BE2C (cell line): ENCODE measurements at regions not wholly inside any gene's neighbourhood (a gene's known extent, or its start where the extent isn't known, plus 50 kb on each side); places are given as distances from the start of the nearest gene placed in this dataset.
"Not testable (repeated sequence)": the region's sequence is repeated elsewhere in the genome, so short reads cannot be mapped to it uniquely, and the experiment has no call there.

Experiments used
- DNase-seq: peaks from one replicate; pipeline ENCODE4 v3.0.0-alpha.2; 2020
- H3K27me3 ChIP-seq: fragments of 250-450 bp; sonication (Bioruptor Pico); 2 replicates; pipeline ENCODE4 v1.5.1; 2020; ENCODE audit warnings: mild to moderate bottlenecking
- H3K36me3 ChIP-seq: fragments of 250-450 bp; sonication (Bioruptor Pico); 2 replicates; pipeline ENCODE4 v1.5.1; 2020; ENCODE audit warnings: mild to moderate bottlenecking
- H3K4me1 ChIP-seq: fragments of 250-450 bp; sonication (Bioruptor Pico); 2 replicates; pipeline ENCODE4 v1.5.1; 2020
- H3K4me3 ChIP-seq: 2 replicates; pipeline ENCODE4 v1.5.1; 2011; ENCODE audit warnings: low read depth, low read length
- H3K9me3 ChIP-seq: fragments of 250-450 bp; sonication (Bioruptor Pico); 2 replicates; pipeline ENCODE4 v1.5.1; 2020
- CTCF ChIP-seq: IDR thresholded peaks from 2 replicates; pipeline ENCODE4 v1.5.1; 2012; ENCODE audit warnings: mild to moderate bottlenecking, low read depth, low read length

DNA sequence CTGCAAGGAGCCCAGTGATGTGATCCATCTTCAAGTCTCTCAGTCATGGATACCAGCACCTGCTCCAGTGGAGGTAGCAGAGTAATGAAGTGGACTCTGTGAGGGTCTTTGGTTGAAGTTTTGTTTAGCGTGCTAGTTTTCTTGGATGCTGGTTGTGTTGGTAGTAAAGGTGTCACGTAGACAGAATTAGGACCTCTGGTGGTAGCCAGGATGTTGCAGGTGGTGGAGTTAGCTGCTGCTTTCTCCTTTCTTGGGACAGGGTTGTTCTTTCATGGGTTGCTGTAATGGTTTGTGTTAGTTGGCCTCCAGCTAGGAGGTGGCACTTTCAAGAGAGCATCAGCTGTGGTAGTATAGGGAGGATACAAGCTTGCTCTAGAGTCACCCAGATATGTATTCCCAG lies 125.2 kb downstream of the ANXA2 start:
- no peak for TF ChIP-seq CTCF
- no peak overlapping the region for H3K4me3 ChIP-seq
- no peaks in the 10 kb centered on the region for H3K9me3 ChIP-seq
- peaks cover 27% of the 10 kb centered on the region for H3K27me3 ChIP-seq
- no peaks in the 10 kb centered on the region for H3K4me1 ChIP-seq
- DNase-seq, result no peak
- no peaks in the 10 kb centered on the region for H3K36me3 ChIP-seq

DNA sequence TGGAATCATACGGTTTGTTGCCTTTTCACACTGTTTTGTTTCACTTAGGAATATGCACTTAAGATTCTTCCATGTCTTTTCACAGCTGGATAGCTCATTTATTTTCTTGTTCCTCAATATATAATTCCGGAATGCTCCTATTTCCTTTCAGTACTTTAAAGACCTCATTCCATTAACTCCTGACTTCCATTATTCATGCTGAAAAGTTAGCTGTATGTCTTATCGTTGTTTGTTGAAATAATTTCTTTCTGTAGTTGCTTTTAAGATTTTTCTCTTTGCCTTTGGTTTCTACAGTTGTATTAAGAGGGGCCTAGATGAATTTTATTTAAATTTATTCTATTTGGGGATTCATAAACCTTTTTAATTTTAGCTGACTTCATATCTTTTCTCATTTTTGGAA lies 122.2 kb downstream of the ANXA2 start:
- no peaks in the 10 kb centered on the region for H3K9me3 ChIP-seq
- DNase-seq, result no peak
- H3K36me3 ChIP-seq, result no peaks in the 10 kb centered on the region
- H3K4me3 ChIP-seq, result no peak overlapping the region
- H3K4me1 ChIP-seq, result no peaks in the 10 kb centered on the region
- TF ChIP-seq CTCF, result no peak
- H3K27me3 ChIP-seq, result peaks cover 20% of the 10 kb centered on the region

- no peaks in the 10 kb centered on the region for H3K4me1 ChIP-seq
- H3K9me3 ChIP-seq, result no peaks in the 10 kb centered on the region
- peaks cover 35% of the 10 kb centered on the region for H3K27me3 ChIP-seq
- no peak for DNase-seq
- no peak for TF ChIP-seq CTCF
- no peak overlapping the region for H3K4me3 ChIP-seq
- H3K36me3 ChIP-seq, result no peaks in the 10 kb centered on the region
Measured at GRCh38 chr15:60278879-60279278, 118.9 kb downstream of the ANXA2 start.

- no peak for DNase-seq
- peaks cover 41% of the 10 kb centered on the region for H3K27me3 ChIP-seq
- TF ChIP-seq CTCF, result no peak
Measured at GRCh38 chr15:60280259-60280658, 117.5 kb downstream of the ANXA2 start.

DNA sequence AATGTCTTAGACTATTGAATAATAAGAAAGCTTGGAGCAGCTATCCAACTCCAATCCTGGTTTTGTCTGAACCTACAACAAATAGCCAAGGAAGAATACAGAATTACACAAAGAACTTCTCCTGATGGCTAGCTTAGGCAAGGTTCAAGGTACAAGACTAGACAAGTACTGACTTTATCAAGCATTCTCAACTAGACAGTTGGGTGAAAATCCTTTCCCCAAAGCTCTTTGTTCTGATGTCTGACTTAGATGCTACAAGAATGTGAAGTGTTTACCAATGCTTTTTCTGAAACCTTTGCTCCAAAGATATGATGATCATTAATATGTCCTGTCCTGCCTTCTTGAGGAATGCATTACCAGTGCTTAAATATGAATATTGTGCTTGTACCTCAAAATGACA lies 113.8 kb downstream of the ANXA2 start:
- Histone ChIP-seq H3K36me3 (no peaks in the 10 kb centered on the region), H3K4me1 (no peaks in the 10 kb centered on the region), H3K4me3 (no peak overlapping the region), H3K9me3 (no peaks in the 10 kb centered on the region), H3K27me3 (peaks cover 36% of the 10 kb centered on the region)
- no peak for TF ChIP-seq CTCF
- no peak for DNase-seq

More at GRCh38 chr15:60280259-60280658, 117.5 kb downstream of the ANXA2 start:
- Histone ChIP-seq H3K4me1 (no peaks in the 10 kb centered on the region), H3K9me3 (no peaks in the 10 kb centered on the region), H3K4me3 (no peak overlapping the region), H3K36me3 (no peaks in the 10 kb centered on the region)

GRCh38 chr15:60295901-60296300 lies 101.9 kb downstream of the ANXA2 start:
- H3K4me1 ChIP-seq, result not testable (repeated sequence)

GRCh38 chr15:60297047-60297446 lies 100.7 kb downstream of the ANXA2 start:
- TF ChIP-seq CTCF, result no peak
- H3K4me1 ChIP-seq, result no peaks in the 10 kb centered on the region
- no peak overlapping the region for H3K4me3 ChIP-seq
- no peaks in the 10 kb centered on the region for H3K36me3 ChIP-seq
- DNase-seq, result no peak
- peaks cover 5% of the 10 kb centered on the region; the same call in 1 of the 2 replicates for H3K27me3 ChIP-seq
- H3K9me3 ChIP-seq, result no peaks in the 10 kb centered on the region

More at GRCh38 chr15:60295901-60296300, 101.9 kb downstream of the ANXA2 start:
- H3K27me3 ChIP-seq, result peaks cover 13% of the 10 kb centered on the region; the same call in 1 of the 2 replicates
- not testable (repeated sequence) for H3K36me3 ChIP-seq, H3K9me3 ChIP-seq, DNase-seq, H3K4me3 ChIP-seq
